Ectodermal cell (in vitro differentiated cells): ENCODE measurements at regions not wholly inside any gene's neighbourhood (a gene's known extent, or its start where the extent isn't known, plus 50 kb on each side); places are given as distances from the start of the nearest gene placed in this dataset.
"Not testable (repeated sequence)": the region's sequence is repeated elsewhere in the genome, so short reads cannot be mapped to it uniquely, and the experiment has no call there.

Experiments
- H3K27ac ChIP-seq: 2 replicates; pipeline ENCODE4 v1.7.0; 2013; ENCODE audit warnings: mild to moderate bottlenecking, low read depth, low read length; ENCODE audit not compliant: insufficient read depth, poor library complexity, severe bottlenecking
- H3K27me3 ChIP-seq: 2 replicates; pipeline ENCODE4 v1.7.0; 2013; ENCODE audit warnings: mild to moderate bottlenecking, low read length; ENCODE audit not compliant: insufficient read depth, control insufficient read depth, poor library complexity, severe bottlenecking
- H3K36me3 ChIP-seq: one replicate; pipeline ENCODE4 v1.7.0; 2013; ENCODE audit warnings: low read length; ENCODE audit not compliant: control insufficient read depth, insufficient read depth
- H3K4me1 ChIP-seq: one replicate; pipeline ENCODE4 v1.7.0; 2013; ENCODE audit warnings: low read length; ENCODE audit not compliant: control insufficient read depth, insufficient read depth
- H3K4me3 ChIP-seq: 2 replicates; pipeline ENCODE4 v1.7.0; 2013; ENCODE audit warnings: low read depth, low read length, control low read depth; ENCODE audit not compliant: insufficient read depth
- H3K9me3 ChIP-seq: 2 replicates; pipeline ENCODE4 v1.7.0; 2013; ENCODE audit warnings: mild to moderate bottlenecking, low read length, moderate library complexity; ENCODE audit not compliant: control insufficient read depth
- WGBS, 2 experiments: methylation state at CpG; one replicate each; pipeline ENCODE4 v1.1.7; 2013; ENCODE audit warnings: missing lambda C conversion rate in 2 of 2; 5-methylcytosine and 5-hydroxymethylcytosine counted together

GRCh38 chr13:75986818-75987217, 350.7 kb downstream of the LMO7 start:
- H3K27me3 ChIP-seq = no peaks in the 10 kb centered on the region
- no peaks in the 10 kb centered on the region for H3K36me3 ChIP-seq
- H3K27ac ChIP-seq = no peak overlapping the region
- H3K4me3 ChIP-seq = no peak overlapping the region
- no peaks in the 10 kb centered on the region for H3K4me1 ChIP-seq
- 84 to 92% methylated on average over 1 of the region's 1 CpG for WGBS, 2 experiments
- no peaks in the 10 kb centered on the region for H3K9me3 ChIP-seq

- H3K4me3 ChIP-seq = no peak overlapping the region
- WGBS, 2 experiments = 67 to 92% methylated on average over 1 of the region's 1 CpG
- no peaks in the 10 kb centered on the region for H3K9me3 ChIP-seq
- H3K36me3 ChIP-seq = no peaks in the 10 kb centered on the region
- H3K4me1 ChIP-seq = no peaks in the 10 kb centered on the region
- H3K27me3 ChIP-seq = no peaks in the 10 kb centered on the region
- H3K27ac ChIP-seq = no peak overlapping the region
Observed at GRCh38 chr13:75985132-75985531, 349.0 kb downstream of the LMO7 start.

GRCh38 chr13:75978818-75979217, 342.7 kb downstream of the LMO7 start:
- Histone ChIP-seq H3K27me3 (no peaks in the 10 kb centered on the region), H3K36me3 (no peaks in the 10 kb centered on the region), H3K27ac (no peak overlapping the region)

GRCh38 chr13:75968103-75968838, 332.1 kb downstream of the LMO7 start:
- WGBS, 2 experiments = 92 to 94% methylated on average over 4 of the region's 4 CpGs
- no peaks in the 10 kb centered on the region for H3K36me3 ChIP-seq
- H3K4me1 ChIP-seq = no peaks in the 10 kb centered on the region
- H3K27ac ChIP-seq = no peak overlapping the region
- H3K9me3 ChIP-seq = no peaks in the 10 kb centered on the region
- H3K27me3 ChIP-seq = no peaks in the 10 kb centered on the region
- H3K4me3 ChIP-seq = no peak overlapping the region

More at GRCh38 chr13:75978818-75979217, 342.7 kb downstream of the LMO7 start:
- no peak overlapping the region for H3K4me3 ChIP-seq
- no peaks in the 10 kb centered on the region for H3K9me3 ChIP-seq
- no peaks in the 10 kb centered on the region for H3K4me1 ChIP-seq

GRCh38 chr13:75963302-75963701, 327.2 kb downstream of the LMO7 start:
- no peak overlapping the region for H3K27ac ChIP-seq
- no peaks in the 10 kb centered on the region for H3K27me3 ChIP-seq
- H3K4me1 ChIP-seq = no peaks in the 10 kb centered on the region
- no peaks in the 10 kb centered on the region for H3K36me3 ChIP-seq
- no peaks in the 10 kb centered on the region for H3K9me3 ChIP-seq
- WGBS, 2 experiments = 67 to 68% methylated on average over 4 of the region's 4 CpGs
- H3K4me3 ChIP-seq = no peak overlapping the region

- 90 to 94% methylated on average over 2 of the region's 2 CpGs for WGBS, 2 experiments
- H3K9me3 ChIP-seq = no peaks in the 10 kb centered on the region
- no peaks in the 10 kb centered on the region for H3K36me3 ChIP-seq
- no peaks in the 10 kb centered on the region for H3K27me3 ChIP-seq
- H3K27ac ChIP-seq = no peak overlapping the region
- no peaks in the 10 kb centered on the region for H3K4me1 ChIP-seq
- H3K4me3 ChIP-seq = no peak overlapping the region
Observed at GRCh38 chr13:75961911-75962310, 325.8 kb downstream of the LMO7 start.

GRCh38 chr13:75960538-75960994, 324.4 kb downstream of the LMO7 start:
- Histone ChIP-seq H3K27ac (no peak overlapping the region), H3K36me3 (no peaks in the 10 kb centered on the region), H3K4me1 (no peaks in the 10 kb centered on the region), H3K9me3 (no peaks in the 10 kb centered on the region), H3K4me3 (no peak overlapping the region), H3K27me3 (no peaks in the 10 kb centered on the region)
- 86 to 100% methylated on average over 1 of the region's 1 CpG for WGBS, 2 experiments

- WGBS, 2 experiments = 84 to 86% methylated on average over 2 to 3 of the region's 3 CpGs
- Histone ChIP-seq H3K4me3 (no peak overlapping the region), H3K36me3 (no peaks in the 10 kb centered on the region), H3K27ac (no peak overlapping the region), H3K4me1 (no peaks in the 10 kb centered on the region), H3K27me3 (no peaks in the 10 kb centered on the region), H3K9me3 (no peaks in the 10 kb centered on the region)
Observed at GRCh38 chr13:75959861-75960481, 323.8 kb downstream of the LMO7 start.

- not testable (repeated sequence) for H3K27me3 ChIP-seq, H3K36me3 ChIP-seq, H3K4me3 ChIP-seq, H3K4me1 ChIP-seq, H3K9me3 ChIP-seq, H3K27ac ChIP-seq
- 86 to 93% methylated on average over 1 to 2 of the region's 2 CpGs for WGBS, 2 experiments
Observed at GRCh38 chr13:75953589-75953988, 317.5 kb downstream of the LMO7 start.

- H3K36me3 ChIP-seq = no peaks in the 10 kb centered on the region
- no peak overlapping the region for H3K27ac ChIP-seq
- no peaks in the 10 kb centered on the region for H3K9me3 ChIP-seq
- H3K27me3 ChIP-seq = no peaks in the 10 kb centered on the region
- no peaks in the 10 kb centered on the region for H3K4me1 ChIP-seq
- H3K4me3 ChIP-seq = no peak overlapping the region
- 95 to 96% methylated on average over 2 of the region's 2 CpGs for WGBS, 2 experiments
Observed at GRCh38 chr13:75947448-75947847, 311.3 kb downstream of the LMO7 start.
